ENCODE measurements at regions not wholly inside any gene's neighbourhood (a gene's known extent, or its start where the extent isn't known, plus 50 kb on each side); places are given as distances from the start of the nearest gene placed in this dataset.

DNA sequence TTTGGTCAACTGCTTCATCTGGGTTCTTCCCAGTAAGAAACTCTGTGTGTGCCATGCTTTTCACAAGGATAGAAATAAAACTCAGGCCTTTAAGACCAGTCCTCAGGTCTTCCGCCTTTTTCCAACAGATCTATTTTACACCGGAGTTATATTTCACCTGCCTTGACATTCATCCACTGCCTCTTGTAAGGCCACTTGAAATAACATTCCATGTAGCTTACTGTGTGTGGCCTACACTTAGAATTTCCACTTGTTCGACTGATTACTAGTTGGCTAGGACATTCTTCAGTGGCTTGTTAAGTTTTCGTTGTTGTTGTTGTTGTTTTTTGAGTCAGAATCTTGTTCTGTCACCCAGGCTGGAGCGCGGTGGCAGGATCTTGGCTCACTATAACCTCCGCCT is 92.8 kb upstream of the UNC5C start:
- H3K4me3 ChIP-seq (ENCODE audit: low read length): no peak overlapping the region
- no peak for TF ChIP-seq CTCF (IDR thresholded peaks at IDR 0.05; ENCODE audit: insufficient read depth, low read depth, low read length, missing control alignments)
- no peak for DNase-seq (ENCODE audit: low read depth)

- TF ChIP-seq CTCF (IDR thresholded peaks at IDR 0.05; ENCODE audit: insufficient read depth, low read depth, low read length, missing control alignments): no peak
- no peak overlapping the region for H3K4me3 ChIP-seq (ENCODE audit: low read length)
- DNase-seq (ENCODE audit: low read depth): no peak
Observed at GRCh38 chr4:95640311-95640710, 91.5 kb upstream of the UNC5C start.

DNA sequence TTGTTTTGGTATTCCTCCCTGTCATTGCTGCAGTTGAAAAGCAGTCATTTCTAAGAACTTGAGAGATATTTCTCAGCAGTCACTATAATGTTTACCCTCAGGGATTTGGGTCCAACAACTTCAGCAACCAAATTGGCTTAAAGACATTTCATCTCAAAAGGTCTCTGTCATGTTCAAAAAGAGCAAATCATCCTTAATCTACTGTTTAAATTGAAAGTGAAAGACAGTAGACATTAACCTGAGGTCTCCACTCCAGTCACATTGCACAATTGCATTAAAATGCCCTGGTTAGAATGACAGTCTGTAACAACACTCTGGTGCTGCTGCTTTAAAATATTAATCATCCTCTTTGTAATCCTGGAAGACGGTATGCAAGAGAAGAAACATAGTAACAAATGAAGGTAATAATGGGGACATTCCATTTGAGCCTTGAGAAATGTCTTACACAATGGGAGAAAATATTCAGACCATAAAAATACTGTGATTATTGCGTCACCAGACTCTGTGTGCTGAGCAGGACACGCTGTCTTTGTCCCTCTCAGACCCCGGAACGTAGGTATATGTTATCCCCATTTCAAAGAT is 90.2 kb upstream of the UNC5C start:
- no peak overlapping the region for H3K4me3 ChIP-seq (ENCODE audit: low read length)
- DNase-seq (ENCODE audit: low read depth): peak; percentile 29
- no peak for TF ChIP-seq CTCF (IDR thresholded peaks at IDR 0.05; ENCODE audit: insufficient read depth, low read depth, low read length, missing control alignments)

GRCh38 chr4:95637043-95637600 is 88.3 kb upstream of the UNC5C start:
- DNase-seq (ENCODE audit: low read depth): peak; percentile 37
- no peak overlapping the region for H3K4me3 ChIP-seq (ENCODE audit: low read length)
- peak; percentile 73 for TF ChIP-seq CTCF (IDR thresholded peaks at IDR 0.05; ENCODE audit: insufficient read depth, low read depth, low read length, missing control alignments)

DNA sequence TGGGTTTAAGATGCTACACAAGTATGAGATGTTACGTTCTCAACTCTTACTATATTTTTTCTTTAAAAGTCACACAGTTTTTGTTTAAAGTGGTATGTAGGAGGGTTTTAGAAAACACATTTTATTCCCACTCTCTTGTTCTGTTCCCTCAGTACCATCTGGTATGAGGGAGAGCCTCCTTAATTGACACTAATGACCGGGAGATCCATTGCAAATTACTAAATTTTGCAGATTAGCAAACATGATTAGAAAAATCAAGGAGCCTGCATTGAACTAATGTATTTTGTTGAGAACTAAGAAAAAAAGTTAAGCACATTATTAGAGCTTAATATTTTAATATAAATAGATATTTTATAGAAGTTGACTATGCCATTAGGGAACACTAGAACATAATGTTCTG is 87.3 kb upstream of the UNC5C start:
- DNase-seq (ENCODE audit: low read depth): no peak
- H3K4me3 ChIP-seq (ENCODE audit: low read length): no peak overlapping the region
- no peak for TF ChIP-seq CTCF (IDR thresholded peaks at IDR 0.05; ENCODE audit: insufficient read depth, low read depth, low read length, missing control alignments)

DNA sequence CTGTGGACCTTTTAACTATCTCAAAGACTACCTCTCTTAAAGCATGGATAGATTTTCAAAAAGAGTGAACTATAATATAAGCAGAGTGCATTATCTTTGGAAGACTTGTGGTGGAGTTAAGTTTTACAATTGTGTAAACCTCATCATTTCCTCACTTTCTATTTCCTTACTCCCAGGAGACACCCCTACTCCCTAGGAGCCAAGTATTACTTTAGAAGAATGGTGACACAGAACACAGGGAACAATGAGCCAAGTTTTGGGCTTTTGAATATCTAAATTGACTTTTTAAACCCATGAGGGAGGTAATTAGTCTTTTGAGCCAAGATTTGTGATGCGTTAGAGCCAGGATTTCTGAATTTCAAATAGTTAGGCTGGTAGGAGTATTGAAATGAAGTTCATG is 78.9 kb upstream of the UNC5C start:
- no peak overlapping the region for H3K4me3 ChIP-seq (ENCODE audit: low read length)
- no peak for DNase-seq (ENCODE audit: low read depth)
- TF ChIP-seq CTCF (IDR thresholded peaks at IDR 0.05; ENCODE audit: insufficient read depth, low read depth, low read length, missing control alignments): no peak

DNA sequence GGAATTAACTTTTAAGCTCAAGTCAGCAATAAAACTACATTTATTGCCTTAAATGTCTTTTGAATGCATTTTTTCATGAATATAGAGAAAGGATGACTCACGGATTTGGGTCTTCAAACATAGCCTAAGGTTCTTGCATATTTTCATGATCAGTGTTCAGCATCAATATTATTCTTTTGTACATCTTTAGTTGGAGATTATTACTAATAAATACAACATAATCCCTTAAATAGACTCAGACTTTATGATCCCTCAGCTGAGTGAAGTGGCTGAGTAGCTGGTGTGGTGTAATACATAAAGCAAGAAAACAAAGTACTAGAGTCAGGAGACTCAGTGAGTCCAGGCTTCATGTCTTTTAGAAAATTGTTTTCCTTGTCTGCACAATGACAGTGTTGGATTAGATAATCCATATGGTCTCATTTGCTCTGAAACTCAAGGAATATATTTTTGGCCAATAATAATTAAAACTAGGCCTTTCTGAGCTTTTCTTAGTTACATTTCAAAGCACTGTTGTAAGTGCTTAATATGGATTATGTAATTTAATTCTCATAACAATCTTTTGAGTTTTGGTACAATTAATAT is 78.3 kb upstream of the UNC5C start:
- TF ChIP-seq CTCF (IDR thresholded peaks at IDR 0.05; ENCODE audit: insufficient read depth, low read depth, low read length, missing control alignments): no peak

More for the DNA sequence above, 78.3 kb upstream of the UNC5C start:
- peak; percentile 1 for DNase-seq (ENCODE audit: low read depth)
- no peak overlapping the region for H3K4me3 ChIP-seq (ENCODE audit: low read length)

Data from epithelial cell of esophagus (primary cell).